Neural cell (in vitro differentiated cells): ENCODE measurements at regions not wholly inside any gene's neighbourhood (a gene's known extent, or its start where the extent isn't known, plus 50 kb on each side); places are given as distances from the start of the nearest gene placed in this dataset.

Source experiments
- H2AFZ ChIP-seq: fragments of 200-600, 300-800 bp; sonication (generic), shearing (Covaris generic); 2 replicates; pipeline ENCODE4 v1.6.0; 2014; ENCODE audit warnings: low read depth, mild to moderate bottlenecking, antibody characterized with exemption, low read length, moderate library complexity
- H3F3A ChIP-seq: fragments of 200-600 bp; shearing (Covaris generic); 2 replicates; pipeline ENCODE4 v1.6.1; 2016; ENCODE audit warnings: mild to moderate bottlenecking, moderate library complexity, mixed read lengths, antibody characterized with exemption, low read length; ENCODE audit not compliant: insufficient read depth, poor library complexity, severe bottlenecking
- H3K27ac ChIP-seq: fragments of 200-600, 300-800 bp; sonication (generic), shearing (Covaris generic); 2 replicates; pipeline ENCODE4 v1.5.1; 2014; ENCODE audit warnings: mild to moderate bottlenecking, low read length, moderate library complexity
- H3K27me3 ChIP-seq: fragments of 300-800, 200-600 bp; sonication (generic), shearing (Covaris generic); 2 replicates; pipeline ENCODE4 v1.6.0; 2014; ENCODE audit warnings: mild to moderate bottlenecking, low read depth, low read length, moderate library complexity; ENCODE audit not compliant: insufficient read depth
- H3K36me3 ChIP-seq: fragments of 300-800, 200-600 bp; sonication (generic), shearing (Covaris generic); 2 replicates; pipeline ENCODE4 v1.5.1; 2014; ENCODE audit warnings: mild to moderate bottlenecking, antibody characterized with exemption, low read length, moderate library complexity; ENCODE audit not compliant: insufficient read depth
- H3K4me2 ChIP-seq: fragments of 300-800, 200-600 bp; sonication (generic), shearing (Covaris generic); 2 replicates; pipeline ENCODE4 v1.6.0; 2014; ENCODE audit warnings: mild to moderate bottlenecking, low read length
- H3K4me3 ChIP-seq: fragments of 300-800, 200-600 bp; sonication (generic), shearing (Covaris generic); 2 replicates; pipeline ENCODE4 v1.5.1; 2014; ENCODE audit warnings: mild to moderate bottlenecking, low read length, moderate library complexity
- H3K79me2 ChIP-seq: fragments of 200-600 bp; shearing (Covaris generic); replicated peaks from 2 replicates; pipeline ENCODE4 v1.6.0; 2014; ENCODE audit warnings: mild to moderate bottlenecking, low read length, moderate library complexity; ENCODE audit not compliant: insufficient read depth
- H3K9ac ChIP-seq: fragments of 300-800, 200-600 bp; sonication (generic), shearing (Covaris generic); 2 replicates; pipeline ENCODE4 v1.6.1; 2016; ENCODE audit warnings: mild to moderate bottlenecking, low read length, mixed read lengths
- H3K9me2 ChIP-seq: fragments of 200-600 bp; shearing (Covaris generic); 2 replicates; pipeline ENCODE4 v1.6.1; 2016; ENCODE audit warnings: mild to moderate bottlenecking, low read length, mixed read lengths; ENCODE audit not compliant: insufficient read depth
- H3K9me3 ChIP-seq: fragments of 200-600, 300-800 bp; sonication (generic), shearing (Covaris generic); 2 replicates; pipeline ENCODE4 v1.6.1; 2016; ENCODE audit warnings: mild to moderate bottlenecking, mixed run types, low read length, moderate library complexity, mixed read lengths
- H4K20me1 ChIP-seq: fragments of 200-600 bp; shearing (Covaris generic); 2 replicates; pipeline ENCODE4 v1.6.1; 2016; ENCODE audit warnings: mild to moderate bottlenecking, mixed run types; ENCODE audit not compliant: insufficient read depth
- EP300 ChIP-seq: fragments of 450-650 bp; conservative IDR thresholded peaks from 2 replicates; pipeline ENCODE4 v1.6.1; 2014; ENCODE audit warnings: antibody characterized with exemption, mild to moderate bottlenecking, moderate library complexity; ENCODE audit not compliant: poor library complexity, severe bottlenecking
- EZH2 ChIP-seq: fragments of 200-600, 300-800 bp; shearing (Covaris generic), sonication (generic); IDR thresholded peaks from 2 replicates; pipeline ENCODE4 v1.6.1; 2014; ENCODE audit warnings: antibody characterized with exemption, low read length, borderline replicate concordance, mild to moderate bottlenecking; ENCODE audit not compliant: insufficient read depth, poor library complexity, severe bottlenecking
- MXI1 ChIP-seq: fragments of 450-650 bp; conservative IDR thresholded peaks from 2 replicates; pipeline ENCODE4 v1.6.1; 2014; ENCODE audit warnings: antibody characterized with exemption, mild to moderate bottlenecking; ENCODE audit not compliant: poor library complexity, severe bottlenecking
- POLR2AphosphoS5 ChIP-seq: IDR thresholded peaks from 2 replicates; pipeline ENCODE4 v1.6.1; 2012
- RAD21 ChIP-seq: fragments of 450-650 bp; conservative IDR thresholded peaks from 2 replicates; pipeline ENCODE4 v1.6.1; 2014; ENCODE audit warnings: antibody characterized with exemption, mild to moderate bottlenecking, moderate library complexity
- SMC3 ChIP-seq: fragments of 450-650 bp; conservative IDR thresholded peaks from 2 replicates; pipeline ENCODE4 v1.6.1; 2014; ENCODE audit warnings: antibody characterized with exemption, mild to moderate bottlenecking, moderate library complexity; ENCODE audit not compliant: poor library complexity
- TAF1 ChIP-seq: IDR thresholded peaks from 2 replicates; pipeline ENCODE4 v1.6.1; 2012; ENCODE audit warnings: low read depth
- TF ChIP-seq, protein P1 (sequence below): fragments of 450-650 bp; IDR thresholded peaks from 2 replicates; pipeline ENCODE4 v1.5.1; 2014; ENCODE audit warnings: antibody characterized with exemption, mild to moderate bottlenecking, moderate library complexity; ENCODE audit not compliant: poor library complexity, severe bottlenecking
- TF ChIP-seq, protein P2 (sequence below): IDR thresholded peaks from 2 replicates; pipeline ENCODE4 v1.6.1; 2012; ENCODE audit warnings: borderline replicate concordance

DNA sequence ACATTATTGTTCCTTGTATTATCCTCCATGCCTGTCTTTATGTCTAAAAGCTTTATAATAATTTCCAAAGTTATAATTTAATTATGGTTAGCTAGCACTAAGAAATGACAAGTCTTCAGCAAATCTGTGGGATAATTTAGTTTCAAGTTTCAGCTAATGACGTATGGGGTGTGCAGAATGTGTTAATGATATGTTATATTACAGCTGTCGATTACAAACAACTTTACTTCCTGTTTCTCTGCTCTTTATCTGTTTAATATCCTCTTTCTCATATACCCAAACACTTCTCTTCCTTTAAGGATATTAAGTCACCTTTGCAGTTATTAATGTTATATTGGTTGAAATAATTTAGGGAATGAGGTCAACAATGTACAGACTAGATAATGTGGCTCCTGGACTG is 161.8 kb downstream of the CASP12 start:
- no peaks in the 10 kb centered on the region for H3K9me2 ChIP-seq
- no peaks in the 10 kb centered on the region for H3K27me3 ChIP-seq
- H2AFZ ChIP-seq = no peak overlapping the region
- H3K4me2 ChIP-seq = no peak overlapping the region
- H3K36me3 ChIP-seq = no peaks in the 10 kb centered on the region
- no peaks in the 10 kb centered on the region for H3F3A ChIP-seq
- H3K9me3 ChIP-seq = no peaks in the 10 kb centered on the region
- TF ChIP-seq SMC3 (no peak), RAD21 (no peak), EZH2 (no peak), EP300 (no peak), MXI1 (no peak), POLR2AphosphoS5 (no peak)
- TF ChIP-seq, protein P1, sequence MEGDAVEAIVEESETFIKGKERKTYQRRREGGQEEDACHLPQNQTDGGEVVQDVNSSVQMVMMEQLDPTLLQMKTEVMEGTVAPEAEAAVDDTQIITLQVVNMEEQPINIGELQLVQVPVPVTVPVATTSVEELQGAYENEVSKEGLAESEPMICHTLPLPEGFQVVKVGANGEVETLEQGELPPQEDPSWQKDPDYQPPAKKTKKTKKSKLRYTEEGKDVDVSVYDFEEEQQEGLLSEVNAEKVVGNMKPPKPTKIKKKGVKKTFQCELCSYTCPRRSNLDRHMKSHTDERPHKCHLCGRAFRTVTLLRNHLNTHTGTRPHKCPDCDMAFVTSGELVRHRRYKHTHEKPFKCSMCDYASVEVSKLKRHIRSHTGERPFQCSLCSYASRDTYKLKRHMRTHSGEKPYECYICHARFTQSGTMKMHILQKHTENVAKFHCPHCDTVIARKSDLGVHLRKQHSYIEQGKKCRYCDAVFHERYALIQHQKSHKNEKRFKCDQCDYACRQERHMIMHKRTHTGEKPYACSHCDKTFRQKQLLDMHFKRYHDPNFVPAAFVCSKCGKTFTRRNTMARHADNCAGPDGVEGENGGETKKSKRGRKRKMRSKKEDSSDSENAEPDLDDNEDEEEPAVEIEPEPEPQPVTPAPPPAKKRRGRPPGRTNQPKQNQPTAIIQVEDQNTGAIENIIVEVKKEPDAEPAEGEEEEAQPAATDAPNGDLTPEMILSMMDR = no peak
- TF ChIP-seq, protein P2, sequence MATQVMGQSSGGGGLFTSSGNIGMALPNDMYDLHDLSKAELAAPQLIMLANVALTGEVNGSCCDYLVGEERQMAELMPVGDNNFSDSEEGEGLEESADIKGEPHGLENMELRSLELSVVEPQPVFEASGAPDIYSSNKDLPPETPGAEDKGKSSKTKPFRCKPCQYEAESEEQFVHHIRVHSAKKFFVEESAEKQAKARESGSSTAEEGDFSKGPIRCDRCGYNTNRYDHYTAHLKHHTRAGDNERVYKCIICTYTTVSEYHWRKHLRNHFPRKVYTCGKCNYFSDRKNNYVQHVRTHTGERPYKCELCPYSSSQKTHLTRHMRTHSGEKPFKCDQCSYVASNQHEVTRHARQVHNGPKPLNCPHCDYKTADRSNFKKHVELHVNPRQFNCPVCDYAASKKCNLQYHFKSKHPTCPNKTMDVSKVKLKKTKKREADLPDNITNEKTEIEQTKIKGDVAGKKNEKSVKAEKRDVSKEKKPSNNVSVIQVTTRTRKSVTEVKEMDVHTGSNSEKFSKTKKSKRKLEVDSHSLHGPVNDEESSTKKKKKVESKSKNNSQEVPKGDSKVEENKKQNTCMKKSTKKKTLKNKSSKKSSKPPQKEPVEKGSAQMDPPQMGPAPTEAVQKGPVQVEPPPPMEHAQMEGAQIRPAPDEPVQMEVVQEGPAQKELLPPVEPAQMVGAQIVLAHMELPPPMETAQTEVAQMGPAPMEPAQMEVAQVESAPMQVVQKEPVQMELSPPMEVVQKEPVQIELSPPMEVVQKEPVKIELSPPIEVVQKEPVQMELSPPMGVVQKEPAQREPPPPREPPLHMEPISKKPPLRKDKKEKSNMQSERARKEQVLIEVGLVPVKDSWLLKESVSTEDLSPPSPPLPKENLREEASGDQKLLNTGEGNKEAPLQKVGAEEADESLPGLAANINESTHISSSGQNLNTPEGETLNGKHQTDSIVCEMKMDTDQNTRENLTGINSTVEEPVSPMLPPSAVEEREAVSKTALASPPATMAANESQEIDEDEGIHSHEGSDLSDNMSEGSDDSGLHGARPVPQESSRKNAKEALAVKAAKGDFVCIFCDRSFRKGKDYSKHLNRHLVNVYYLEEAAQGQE = no peak
- H4K20me1 ChIP-seq = no peaks in the 10 kb centered on the region
- no peak overlapping the region for H3K27ac ChIP-seq
- H3K79me2 ChIP-seq = no peaks in the 10 kb centered on the region
- no peak overlapping the region for H3K9ac ChIP-seq
- H3K4me3 ChIP-seq = no peak overlapping the region

DNA sequence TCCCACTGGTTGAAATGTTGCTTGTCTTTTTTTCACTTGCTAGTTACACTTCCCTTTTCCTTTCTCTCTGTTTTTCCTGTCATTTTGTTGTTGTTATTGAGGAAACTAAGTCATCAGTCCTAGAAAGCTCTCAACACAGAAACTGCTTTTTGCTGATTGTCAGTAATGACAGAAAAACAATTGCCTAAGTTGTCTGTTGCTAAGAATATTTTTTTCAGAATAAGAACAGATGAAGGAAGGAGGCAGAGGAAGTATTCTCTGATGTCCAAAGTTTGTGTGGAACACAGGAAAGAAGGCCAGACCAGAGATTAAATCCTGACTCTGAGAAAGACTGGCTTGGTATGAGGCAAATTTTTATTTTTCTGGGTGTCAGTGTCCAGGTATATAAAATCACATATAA is 163.3 kb downstream of the CASP12 start:
- Histone ChIP-seq H3K9me3 (no peaks in the 10 kb centered on the region), H3K4me2 (no peak overlapping the region), H3F3A (no peaks in the 10 kb centered on the region), H3K27me3 (no peaks in the 10 kb centered on the region), H3K4me3 (no peak overlapping the region), H3K9me2 (no peaks in the 10 kb centered on the region), H2AFZ (no peak overlapping the region), H3K9ac (no peak overlapping the region), H3K79me2 (no peaks in the 10 kb centered on the region), H4K20me1 (no peaks in the 10 kb centered on the region), H3K36me3 (no peaks in the 10 kb centered on the region), H3K27ac (no peak overlapping the region)
- TF ChIP-seq SMC3 = no peak
- TF ChIP-seq, protein P2 = no peak
- TF ChIP-seq EZH2 = no peak
- no peak for TF ChIP-seq MXI1
- no peak for TF ChIP-seq RAD21
- TF ChIP-seq TAF1 = no peak
- no peak for TF ChIP-seq EP300
- no peak for TF ChIP-seq POLR2AphosphoS5
- TF ChIP-seq, protein P1 = no peak
